Suprapubic skin (tissue), 3 donors: ENCODE measurements at regions not wholly inside any gene's neighbourhood (a gene's known extent, or its start where the extent isn't known, plus 50 kb on each side); places are given as distances from the start of the nearest gene placed in this dataset.

ENCODE experiments used
- POLR2A ChIP-seq, 2 donors: fragments of 450-650 bp; IDR thresholded peaks; one replicate each; pipeline ENCODE4 v1.6.1; 2017; ENCODE audit warnings: antibody characterized with exemption in 2 of 2, mild to moderate bottlenecking in 2 of 2, moderate library complexity in 2 of 2
- TF ChIP-seq, protein P1 (sequence below), 2 donors: fragments of 200-600 bp in 1 of 2; fragments of 450-650 bp in 1 of 2; sonication (generic) in 1 of 2; IDR thresholded peaks; one replicate each; pipeline ENCODE4 v1.5.1; 2016 to 2019; ENCODE audit warnings: antibody characterized with exemption in 2 of 2, mild to moderate bottlenecking in 1 of 2, moderate library complexity in 1 of 2

DNA sequence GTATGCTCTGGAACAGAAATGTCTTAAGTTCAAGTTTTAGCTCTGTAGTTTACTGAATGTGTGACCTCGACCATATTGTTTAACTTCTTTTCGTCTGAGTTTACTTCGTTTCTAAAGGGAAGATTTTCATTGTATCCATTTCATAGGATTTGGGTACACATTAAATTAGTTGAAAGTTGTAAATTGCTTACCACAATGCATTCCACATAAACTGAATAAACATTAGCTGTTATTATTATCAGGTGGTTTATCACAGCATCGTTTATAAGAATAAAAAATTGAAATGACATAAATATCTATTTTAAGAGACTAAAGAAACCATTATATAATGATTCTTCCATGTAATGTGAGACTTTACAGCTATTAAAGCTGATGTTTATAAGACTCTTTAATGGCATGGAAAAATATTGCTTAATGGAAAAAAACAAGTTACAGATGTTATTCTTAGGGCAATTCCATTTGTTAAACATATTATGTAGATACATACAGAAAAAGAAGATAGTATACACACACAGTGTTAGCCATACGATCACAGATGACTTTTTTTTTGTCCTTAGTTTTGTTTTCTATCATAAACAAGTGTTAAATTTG is 342.3 kb upstream of the SGO1 start:
- TF ChIP-seq, protein P1, sequence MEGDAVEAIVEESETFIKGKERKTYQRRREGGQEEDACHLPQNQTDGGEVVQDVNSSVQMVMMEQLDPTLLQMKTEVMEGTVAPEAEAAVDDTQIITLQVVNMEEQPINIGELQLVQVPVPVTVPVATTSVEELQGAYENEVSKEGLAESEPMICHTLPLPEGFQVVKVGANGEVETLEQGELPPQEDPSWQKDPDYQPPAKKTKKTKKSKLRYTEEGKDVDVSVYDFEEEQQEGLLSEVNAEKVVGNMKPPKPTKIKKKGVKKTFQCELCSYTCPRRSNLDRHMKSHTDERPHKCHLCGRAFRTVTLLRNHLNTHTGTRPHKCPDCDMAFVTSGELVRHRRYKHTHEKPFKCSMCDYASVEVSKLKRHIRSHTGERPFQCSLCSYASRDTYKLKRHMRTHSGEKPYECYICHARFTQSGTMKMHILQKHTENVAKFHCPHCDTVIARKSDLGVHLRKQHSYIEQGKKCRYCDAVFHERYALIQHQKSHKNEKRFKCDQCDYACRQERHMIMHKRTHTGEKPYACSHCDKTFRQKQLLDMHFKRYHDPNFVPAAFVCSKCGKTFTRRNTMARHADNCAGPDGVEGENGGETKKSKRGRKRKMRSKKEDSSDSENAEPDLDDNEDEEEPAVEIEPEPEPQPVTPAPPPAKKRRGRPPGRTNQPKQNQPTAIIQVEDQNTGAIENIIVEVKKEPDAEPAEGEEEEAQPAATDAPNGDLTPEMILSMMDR (IDR thresholded peaks at IDR 0.05): no peak
- TF ChIP-seq POLR2A (IDR thresholded peaks at IDR 0.05): no peak
